ENCODE measurements at regions not wholly inside any gene's neighbourhood (a gene's known extent, or its start where the extent isn't known, plus 50 kb on each side); places are given as distances from the start of the nearest gene placed in this dataset.

DNA sequence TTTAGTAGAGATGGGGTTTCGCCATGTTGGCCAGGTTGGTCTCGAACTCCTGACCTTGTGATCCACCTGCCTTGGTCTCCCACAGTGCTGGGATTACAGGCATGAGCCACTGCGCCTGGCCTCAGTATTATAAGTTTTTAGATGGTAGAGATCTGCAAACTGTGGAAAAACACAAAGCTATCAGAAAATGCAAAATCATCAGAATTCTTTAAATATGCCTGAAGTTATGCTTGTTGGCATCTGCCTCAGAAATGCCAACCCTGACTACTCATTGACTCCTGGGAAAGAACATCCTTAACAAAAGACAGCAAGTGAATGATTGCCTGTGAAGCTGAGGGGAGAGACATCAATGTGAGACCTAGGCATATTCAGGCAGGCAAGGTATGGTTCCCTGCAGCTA is 94.3 kb upstream of the MB21D2 start:
- intact Hi-C loops (cut with DNase I): no loop called here
- DNase-seq: no peak
- ATAC-seq: no peak
- WGBS, 2 donors: 97 to 98% methylated on average over 3 of the region's 3 CpGs
- Histone ChIP-seq H3K27me3 (no peaks in the 10 kb centered on the region), H3K9me3 (peaks cover 0 to 18% (median 9%) of the 10 kb centered on the region in 11 donors), H3K27ac (no peak overlapping the region), H3K4me3 (no peak overlapping the region), H3K4me1 (peaks cover 0 to 21% (median 9%) of the 10 kb centered on the region in 9 donors), H3K36me3 (no peaks in the 10 kb centered on the region)
- TF ChIP-seq, protein P1, sequence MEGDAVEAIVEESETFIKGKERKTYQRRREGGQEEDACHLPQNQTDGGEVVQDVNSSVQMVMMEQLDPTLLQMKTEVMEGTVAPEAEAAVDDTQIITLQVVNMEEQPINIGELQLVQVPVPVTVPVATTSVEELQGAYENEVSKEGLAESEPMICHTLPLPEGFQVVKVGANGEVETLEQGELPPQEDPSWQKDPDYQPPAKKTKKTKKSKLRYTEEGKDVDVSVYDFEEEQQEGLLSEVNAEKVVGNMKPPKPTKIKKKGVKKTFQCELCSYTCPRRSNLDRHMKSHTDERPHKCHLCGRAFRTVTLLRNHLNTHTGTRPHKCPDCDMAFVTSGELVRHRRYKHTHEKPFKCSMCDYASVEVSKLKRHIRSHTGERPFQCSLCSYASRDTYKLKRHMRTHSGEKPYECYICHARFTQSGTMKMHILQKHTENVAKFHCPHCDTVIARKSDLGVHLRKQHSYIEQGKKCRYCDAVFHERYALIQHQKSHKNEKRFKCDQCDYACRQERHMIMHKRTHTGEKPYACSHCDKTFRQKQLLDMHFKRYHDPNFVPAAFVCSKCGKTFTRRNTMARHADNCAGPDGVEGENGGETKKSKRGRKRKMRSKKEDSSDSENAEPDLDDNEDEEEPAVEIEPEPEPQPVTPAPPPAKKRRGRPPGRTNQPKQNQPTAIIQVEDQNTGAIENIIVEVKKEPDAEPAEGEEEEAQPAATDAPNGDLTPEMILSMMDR (IDR thresholded peaks at IDR 0.05): no peak

DNA sequence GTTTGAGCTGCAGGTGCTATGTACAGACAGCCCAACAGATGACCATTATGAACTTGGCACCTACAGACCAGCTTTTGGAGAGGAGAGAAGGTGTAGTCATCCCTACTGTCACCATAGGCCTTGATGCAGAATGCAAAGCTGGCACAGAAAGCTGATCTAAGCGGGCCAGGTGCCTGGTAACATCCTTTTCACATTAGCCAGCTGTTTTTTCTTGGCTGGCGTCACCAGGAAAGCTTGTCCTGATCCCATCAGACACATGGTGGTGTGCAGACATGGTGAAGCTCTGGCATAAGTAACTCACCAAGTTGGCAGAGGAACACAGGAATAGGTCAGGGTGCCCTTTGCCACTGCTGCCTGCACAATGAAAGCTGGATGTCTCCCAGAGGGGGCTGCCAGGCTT is 97.2 kb upstream of the MB21D2 start:
- TF ChIP-seq, protein P1 (IDR thresholded peaks at IDR 0.05): no peak
- ATAC-seq (peak in 2 of 8 donors; percentile 61 to 69), DNase-seq (peak in 1 of 2 donors; percentile 5)
- H3K27me3 ChIP-seq: no peaks in the 10 kb centered on the region
- intact Hi-C loops (cut with DNase I): no loop called here
- peaks cover 0 to 20% (median 10%) of the 10 kb centered on the region in 9 donors for H3K4me1 ChIP-seq
- no peak overlapping the region for H3K27ac ChIP-seq
- H3K36me3 ChIP-seq: no peaks in the 10 kb centered on the region
- WGBS, 2 donors: 48 to 68% methylated on average over 2 of the region's 2 CpGs
- H3K4me3 ChIP-seq: no peak overlapping the region
- peaks cover 0 to 18% (median 9%) of the 10 kb centered on the region in 11 donors for H3K9me3 ChIP-seq

DNA sequence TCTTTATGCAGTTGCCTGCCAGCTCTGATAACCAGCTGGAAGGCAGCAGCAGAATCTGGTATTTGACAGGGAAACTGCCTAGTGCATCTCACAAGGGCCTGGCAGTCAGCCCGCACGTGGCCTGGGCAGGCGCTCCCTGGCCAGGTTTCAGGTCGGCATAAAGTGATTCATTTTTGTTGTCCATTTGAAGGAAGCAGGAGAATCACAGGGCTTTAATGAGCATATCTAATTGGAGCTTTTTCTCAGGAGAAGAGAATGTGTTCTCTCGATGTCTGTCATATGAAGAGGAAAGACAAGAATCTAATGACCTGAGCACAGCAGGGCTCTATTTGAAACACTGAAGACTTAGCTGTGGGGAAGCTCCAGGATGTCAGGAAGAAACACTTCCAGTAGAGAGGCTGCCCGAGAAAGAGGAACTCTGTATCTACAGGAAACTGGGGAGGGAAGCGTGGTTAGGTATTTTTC is 98.8 kb upstream of the MB21D2 start:
- Histone ChIP-seq H3K4me3 (no peak overlapping the region), H3K27ac (no peak overlapping the region), H3K4me1 (peaks cover 0 to 14% (median 7%) of the 10 kb centered on the region in 9 donors), H3K36me3 (no peaks in the 10 kb centered on the region), H3K27me3 (no peaks in the 10 kb centered on the region), H3K9me3 (peaks cover 0 to 18% (median 9%) of the 10 kb centered on the region in 11 donors)
- DNase-seq (peak; percentile 44 to 57), ATAC-seq (peak in 6 of 8 donors; percentile 55 to 85 (median 72))
- intact Hi-C loops (cut with DNase I): no loop called here
- WGBS, 2 donors: 23 to 24% methylated on average over 7 of the region's 7 CpGs
- TF ChIP-seq, protein P1 (IDR thresholded peaks at IDR 0.05): no peak

DNA sequence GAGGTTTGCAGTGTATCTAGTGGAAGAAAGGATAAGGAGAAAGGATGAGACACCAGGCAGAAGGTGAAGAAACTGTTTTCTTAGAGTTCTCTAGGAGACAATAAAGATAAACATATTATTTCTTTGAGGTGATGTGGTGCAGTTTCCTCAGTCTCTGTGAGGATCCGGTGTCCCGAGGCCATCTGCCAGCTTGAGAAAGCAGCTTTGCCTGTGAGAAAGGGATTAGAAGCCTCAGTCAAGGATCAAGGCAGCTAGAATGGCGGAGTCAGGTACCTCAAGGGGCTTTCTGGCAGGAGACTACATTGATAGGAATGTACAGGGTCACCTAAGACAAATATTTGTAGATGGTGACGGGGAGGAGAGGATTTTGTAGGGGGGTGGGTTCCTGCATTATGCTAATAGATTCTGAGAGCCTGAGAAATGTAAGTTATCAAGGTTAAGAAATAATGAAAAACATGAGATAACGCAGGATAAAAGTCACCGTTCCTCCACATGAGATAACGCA is 103.9 kb upstream of the MB21D2 start:
- ATAC-seq: no peak
- intact Hi-C loops (cut with DNase I): loop anchor here in 1 of 10 donors (10.0 kb wide), 1 partner anchor 107 kb away; the partner anchor contains the start of gene MB21D2
- Histone ChIP-seq H3K27me3 (no peaks in the 10 kb centered on the region), H3K27ac (no peak overlapping the region), H3K9me3 (no peaks in the 10 kb centered on the region), H3K4me3 (no peak overlapping the region), H3K36me3 (no peaks in the 10 kb centered on the region), H3K4me1 (peaks cover 0 to 8% (median 2%) of the 10 kb centered on the region in 9 donors)
- WGBS, 2 donors: 83 to 84% methylated on average over 7 of the region's 7 CpGs
- DNase-seq: no peak
- TF ChIP-seq, protein P1 (IDR thresholded peaks at IDR 0.05): no peak
